NCI-H128 (cell line): ENCODE measurements at regions not wholly inside any gene's neighbourhood (a gene's known extent, or its start where the extent isn't known, plus 50 kb on each side); places are given as distances from the start of the nearest gene placed in this dataset.
"Not testable (repeated sequence)": the region's sequence is repeated elsewhere in the genome, so short reads cannot be mapped to it uniquely, and the experiment has no call there.

Experiments
- DNase-seq: peaks from one replicate; lab custom pipeline; 2025; ENCODE audit not compliant: unreplicated experiment; lab: John Stamatoyannopoulos, UW

GRCh38 chr12:34219046-34219770 lies 196.9 kb downstream of the ALG10 start:
- DNase-seq: no peak

- DNase-seq: not testable (repeated sequence)
Measured at GRCh38 chr12:34220079-34220478, 197.8 kb downstream of the ALG10 start.

GRCh38 chr12:34223640-34224039 lies 201.3 kb downstream of the ALG10 start:
- DNase-seq: no peak

GRCh38 chr12:34226044-34226443 lies 203.7 kb downstream of the ALG10 start:
- not testable (repeated sequence) for DNase-seq

GRCh38 chr12:34228046-34228445 lies 205.8 kb downstream of the ALG10 start:
- DNase-seq: not testable (repeated sequence)

GRCh38 chr12:34229033-34229432 lies 206.7 kb downstream of the ALG10 start:
- DNase-seq: not testable (repeated sequence)

GRCh38 chr12:34233618-34234017 lies 211.3 kb downstream of the ALG10 start:
- no peak for DNase-seq

- no peak for DNase-seq
Measured at GRCh38 chr12:34236073-34236472, 213.8 kb downstream of the ALG10 start.

GRCh38 chr12:34244608-34245007 lies 222.3 kb downstream of the ALG10 start:
- no peak for DNase-seq

- DNase-seq: no peak
Measured at GRCh38 chr12:34249271-34249670, 227.0 kb downstream of the ALG10 start.

GRCh38 chr12:34251879-34252278 lies 229.6 kb downstream of the ALG10 start:
- DNase-seq: not testable (repeated sequence)

- DNase-seq: no peak
Measured at GRCh38 chr12:34253674-34254073, 231.4 kb downstream of the ALG10 start.

- no peak for DNase-seq
Measured at GRCh38 chr12:34257093-34257492, 234.8 kb downstream of the ALG10 start.

GRCh38 chr12:34262140-34262539 lies 239.8 kb downstream of the ALG10 start:
- DNase-seq: not testable (repeated sequence)

- no peak for DNase-seq
Measured at GRCh38 chr12:34264110-34264509, 241.8 kb downstream of the ALG10 start.

GRCh38 chr12:34273703-34274102 lies 251.4 kb downstream of the ALG10 start:
- not testable (repeated sequence) for DNase-seq

- no peak for DNase-seq
Measured at GRCh38 chr12:34275129-34275528, 252.8 kb downstream of the ALG10 start.

GRCh38 chr12:34286483-34286882 lies 264.2 kb downstream of the ALG10 start:
- no peak for DNase-seq

GRCh38 chr12:34286934-34287333 lies 264.6 kb downstream of the ALG10 start:
- DNase-seq: no peak

GRCh38 chr12:34287437-34287836 lies 265.1 kb downstream of the ALG10 start:
- DNase-seq: no peak

GRCh38 chr12:34287986-34288962 lies 266.0 kb downstream of the ALG10 start:
- no peak for DNase-seq

GRCh38 chr12:34288963-34289345 lies 266.7 kb downstream of the ALG10 start:
- no peak for DNase-seq
